Testis (tissue), 2 donors: ENCODE measurements at regions not wholly inside any gene's neighbourhood (a gene's known extent, or its start where the extent isn't known, plus 50 kb on each side); places are given as distances from the start of the nearest gene placed in this dataset.

Experiments used
- DNase-seq: peaks from one replicate; pipeline ENCODE4 v3.0.0-alpha.2; 2019
- H3K27ac ChIP-seq, 2 donors: fragments of 200-600 bp; sonication (generic); one replicate each; pipeline ENCODE4 v1.5.1; 2019
- H3K27me3 ChIP-seq: fragments of 200-600 bp; sonication (generic); one replicate; pipeline ENCODE4 v1.5.1; 2019
- H3K36me3 ChIP-seq: fragments of 200-600 bp; sonication (generic); one replicate; pipeline ENCODE4 v1.5.1; 2017; ENCODE audit warnings: low read depth; ENCODE audit errors: missing control alignments
- H3K4me1 ChIP-seq: fragments of 200-600 bp; sonication (generic); one replicate; pipeline ENCODE4 v1.5.1; 2019
- H3K4me3 ChIP-seq, 2 donors: fragments of 200-600 bp; sonication (generic); one replicate each; pipeline ENCODE4 v1.5.1; 2017 to 2019
- H3K9me3 ChIP-seq: fragments of 200-600 bp; sonication (generic); one replicate; pipeline ENCODE4 v1.5.1; 2017
- CTCF ChIP-seq, 3 experiments: fragments of 450-650 bp in 2 of 3; fragments of 200-600 bp in 1 of 3; sonication (generic) in 1 of 3; IDR thresholded peaks; one replicate each; pipeline ENCODE4 v1.5.1; 2016 to 2019; ENCODE audit warnings: antibody characterized with exemption in 3 of 3, mild to moderate bottlenecking in 2 of 3, moderate library complexity in 1 of 3
- POLR2A ChIP-seq: fragments of 450-650 bp; IDR thresholded peaks from one replicate; pipeline ENCODE4 v1.6.1; 2017; ENCODE audit warnings: antibody characterized with exemption, mild to moderate bottlenecking, moderate library complexity
- WGBS, 2 donors: methylation state at CpG; one replicate each; pipeline ENCODE4 v1.1.5; 2018; 5-methylcytosine and 5-hydroxymethylcytosine counted together
- intact Hi-C: fragments of 100-400 bp; cut with DNase I; formaldehyde crosslinking; loops from one replicate; pipeline ENCODE4 v1.15.1; 2023; ENCODE audit warnings: low total_unique reads

DNA sequence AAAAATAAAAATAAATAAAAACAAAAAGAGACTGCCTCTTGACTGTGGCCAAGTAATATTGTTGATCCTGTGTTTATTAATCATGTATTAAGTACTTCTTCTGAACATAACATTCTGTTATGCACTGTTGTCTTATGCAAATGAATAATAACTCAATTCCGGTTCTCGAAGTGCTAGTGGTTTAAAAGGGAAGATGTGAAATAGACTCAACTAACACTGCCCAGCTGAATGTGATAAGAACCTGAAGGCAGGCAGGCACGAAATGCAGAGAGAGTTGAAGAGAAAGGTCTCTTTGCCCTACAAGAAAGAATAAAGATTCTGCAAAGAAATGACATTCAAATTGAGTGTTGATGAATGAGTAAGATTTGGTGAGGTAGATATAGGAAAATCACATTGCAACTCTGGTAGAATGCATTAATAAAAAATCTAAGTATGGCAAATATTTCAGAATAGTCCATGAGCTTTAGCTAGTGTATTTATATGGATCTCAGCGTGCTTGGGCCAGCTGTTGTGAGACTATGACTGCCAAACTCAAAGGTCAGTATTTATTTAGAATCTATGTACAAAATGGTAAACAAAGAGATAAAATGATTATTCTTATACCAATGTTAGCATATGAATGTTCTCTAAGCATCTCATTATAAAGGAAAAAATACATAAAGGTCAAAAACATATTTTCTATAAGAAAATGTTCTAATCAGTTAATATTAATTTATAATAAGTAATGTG is 352.3 kb upstream of the CDH7 start:
- Histone ChIP-seq H3K36me3 (no peaks in the 10 kb centered on the region), H3K4me3 (no peak overlapping the region), H3K9me3 (no peaks in the 10 kb centered on the region), H3K27ac (no peak overlapping the region), H3K4me1 (no peaks in the 10 kb centered on the region), H3K27me3 (no peaks in the 10 kb centered on the region)
- WGBS, 2 donors: 72 to 74% methylated on average over 4 of the region's 4 CpGs
- no peak for DNase-seq
- TF ChIP-seq CTCF (IDR thresholded peaks at IDR 0.05): no peak
- TF ChIP-seq POLR2A: no peak
- intact Hi-C loops: no loop called here

GRCh38 chr18:65380986-65381385 is 369.8 kb upstream of the CDH7 start:
- DNase-seq: no peak
- no peaks in the 10 kb centered on the region for H3K27me3 ChIP-seq
- TF ChIP-seq CTCF (IDR thresholded peaks at IDR 0.05): no peak
- no peak for TF ChIP-seq POLR2A
- WGBS, 2 donors: 35 to 45% methylated on average over 3 of the region's 3 CpGs
- intact Hi-C loops: no loop called here
- no peaks in the 10 kb centered on the region for H3K36me3 ChIP-seq
- H3K4me3 ChIP-seq: no peak overlapping the region
- no peaks in the 10 kb centered on the region for H3K9me3 ChIP-seq
- no peaks in the 10 kb centered on the region for H3K4me1 ChIP-seq
- no peak overlapping the region for H3K27ac ChIP-seq

GRCh38 chr18:65380571-65380970 is 370.2 kb upstream of the CDH7 start:
- TF ChIP-seq POLR2A (no peak), CTCF (IDR thresholded peaks at IDR 0.05) (no peak)

GRCh38 chr18:65372904-65373303 is 377.9 kb upstream of the CDH7 start:
- H3K36me3 ChIP-seq: no peaks in the 10 kb centered on the region
- no peaks in the 10 kb centered on the region for H3K4me1 ChIP-seq
- no peaks in the 10 kb centered on the region for H3K27me3 ChIP-seq
- no peaks in the 10 kb centered on the region for H3K9me3 ChIP-seq
- no peak for DNase-seq
- intact Hi-C loops: no loop called here
- no peak overlapping the region for H3K4me3 ChIP-seq
- WGBS, 2 donors: 80 to 93% methylated on average over 3 of the region's 3 CpGs
- TF ChIP-seq POLR2A: no peak
- TF ChIP-seq CTCF (IDR thresholded peaks at IDR 0.05): no peak
- no peak overlapping the region for H3K27ac ChIP-seq

More at GRCh38 chr18:65380571-65380970, 370.2 kb upstream of the CDH7 start:
- intact Hi-C loops: no loop called here
- Histone ChIP-seq H3K4me1 (no peaks in the 10 kb centered on the region), H3K27me3 (no peaks in the 10 kb centered on the region), H3K27ac (no peak overlapping the region), H3K9me3 (no peaks in the 10 kb centered on the region), H3K4me3 (no peak overlapping the region), H3K36me3 (no peaks in the 10 kb centered on the region)
- DNase-seq: no peak
